Activated CD4-positive, alpha-beta memory T cell treated with anti-CD3 and anti-CD28 coated beads for 36 hours (primary cell): ENCODE measurements at regions not wholly inside any gene's neighbourhood (a gene's known extent, or its start where the extent isn't known, plus 50 kb on each side); places are given as distances from the start of the nearest gene placed in this dataset.

Experiments
- CTCF ChIA-PET: fragments of 350-600 bp; sonication (Branson Sonifier 250); formaldehyde crosslinking; loops from one replicate; lab custom pipeline; 2021; ENCODE audit warnings: antibody characterized with exemption, inconsistent platforms; lab: Charles Lee
- POLR2A ChIA-PET: fragments of 350-600 bp; sonication (Branson Sonifier 250); formaldehyde crosslinking; loops from one replicate; lab custom pipeline; 2021; ENCODE audit warnings: antibody characterized with exemption; lab: Charles Lee
- DNase-seq: peaks from one replicate; pipeline ENCODE4 v3.0.0-alpha.2; 2020
- H3K27ac Mint-ChIP-seq: one replicate; pipeline ENCODE4 v1.8.0; 2021; ENCODE audit warnings: mixed read lengths
- H3K27me3 Mint-ChIP-seq: one replicate; pipeline ENCODE4 v1.8.0; 2021; ENCODE audit warnings: mixed read lengths
- H3K36me3 Mint-ChIP-seq: one replicate; pipeline ENCODE4 v1.8.0; 2021; ENCODE audit warnings: mixed read lengths
- H3K4me1 Mint-ChIP-seq: one replicate; pipeline ENCODE4 v1.8.0; 2021; ENCODE audit warnings: low read depth, mixed read lengths
- H3K4me3 Mint-ChIP-seq: one replicate; pipeline ENCODE4 v1.8.0; 2021; ENCODE audit warnings: mild to moderate bottlenecking, mixed read lengths
- H3K9me3 Mint-ChIP-seq: one replicate; pipeline ENCODE4 v1.8.0; 2021; ENCODE audit warnings: mixed read lengths
- intact Hi-C: fragments of 100-400 bp; cut with micrococcal nuclease; formaldehyde crosslinking; loops from one replicate; pipeline ENCODE4 v1.15.1; 2023

- H3K27me3 Mint-ChIP-seq, result no peaks in the 10 kb centered on the region
- no peak overlapping the region for H3K4me3 Mint-ChIP-seq
- peaks cover 27% of the 10 kb centered on the region for H3K9me3 Mint-ChIP-seq
- intact Hi-C loops, result no loop called here
- H3K36me3 Mint-ChIP-seq, result no peaks in the 10 kb centered on the region
- no peak overlapping the region for H3K27ac Mint-ChIP-seq
- CTCF ChIA-PET, result no interaction called here
- POLR2A ChIA-PET, result no interaction called here
- no peak for DNase-seq
- no peaks in the 10 kb centered on the region for H3K4me1 Mint-ChIP-seq
Measured at GRCh38 chr11:37967635-37968034, 1369.6 kb upstream of the RAG2 start.

- Mint-ChIP-seq H3K4me3 (no peak overlapping the region), H3K4me1 (no peaks in the 10 kb centered on the region), H3K9me3 (peaks cover 29% of the 10 kb centered on the region), H3K27ac (no peak overlapping the region), H3K27me3 (no peaks in the 10 kb centered on the region), H3K36me3 (no peaks in the 10 kb centered on the region)
- ChIA-PET POLR2A (no interaction called here), CTCF (no interaction called here)
- intact Hi-C loops, result no loop called here
- no peak for DNase-seq
Measured at GRCh38 chr11:37963440-37963839, 1365.4 kb upstream of the RAG2 start.

GRCh38 chr11:37957717-37958116, 1359.7 kb upstream of the RAG2 start:
- Mint-ChIP-seq H3K9me3 (peaks cover 29% of the 10 kb centered on the region), H3K36me3 (no peaks in the 10 kb centered on the region), H3K4me3 (no peak overlapping the region), H3K4me1 (no peaks in the 10 kb centered on the region), H3K27ac (no peak overlapping the region), H3K27me3 (no peaks in the 10 kb centered on the region)
- ChIA-PET POLR2A (no interaction called here), CTCF (no interaction called here)
- intact Hi-C loops, result no loop called here
- no peak for DNase-seq

- no peaks in the 10 kb centered on the region for H3K4me1 Mint-ChIP-seq
- peaks cover 13% of the 10 kb centered on the region for H3K9me3 Mint-ChIP-seq
- H3K4me3 Mint-ChIP-seq, result no peak overlapping the region
- ChIA-PET CTCF (no interaction called here), POLR2A (no interaction called here)
- no peak for DNase-seq
- H3K27ac Mint-ChIP-seq, result no peak overlapping the region
- H3K27me3 Mint-ChIP-seq, result no peaks in the 10 kb centered on the region
- H3K36me3 Mint-ChIP-seq, result no peaks in the 10 kb centered on the region
- intact Hi-C loops, result no loop called here
Measured at GRCh38 chr11:37951996-37952395, 1354.0 kb upstream of the RAG2 start.

- ChIA-PET POLR2A (no interaction called here), CTCF (no interaction called here)
- H3K9me3 Mint-ChIP-seq, result peaks cover 22% of the 10 kb centered on the region
- no peak overlapping the region for H3K27ac Mint-ChIP-seq
- H3K27me3 Mint-ChIP-seq, result no peaks in the 10 kb centered on the region
- no peaks in the 10 kb centered on the region for H3K36me3 Mint-ChIP-seq
- intact Hi-C loops, result loop anchor here (5.0 kb wide), 2 partner anchors 844 to 1424 kb away; no protein-coding TSS in a partner anchor
- H3K4me1 Mint-ChIP-seq, result no peaks in the 10 kb centered on the region
- DNase-seq, result no peak
- no peak overlapping the region for H3K4me3 Mint-ChIP-seq
Measured at GRCh38 chr11:37948258-37948657, 1350.2 kb upstream of the RAG2 start.

GRCh38 chr11:37947821-37948220, 1349.8 kb upstream of the RAG2 start:
- H3K4me1 Mint-ChIP-seq, result no peaks in the 10 kb centered on the region
- intact Hi-C loops, result loop anchor here (5.0 kb wide), 2 partner anchors 844 to 1424 kb away; no protein-coding TSS in a partner anchor

GRCh38 chr11:37946155-37946766, 1348.2 kb upstream of the RAG2 start:
- Mint-ChIP-seq H3K9me3 (peaks cover 25% of the 10 kb centered on the region), H3K4me1 (no peaks in the 10 kb centered on the region), H3K27me3 (no peaks in the 10 kb centered on the region), H3K4me3 (no peak overlapping the region), H3K27ac (no peak overlapping the region), H3K36me3 (no peaks in the 10 kb centered on the region)
- intact Hi-C loops, result loop anchor here (5.0 kb wide), 2 partner anchors 846 to 1426 kb away; no protein-coding TSS in a partner anchor
- ChIA-PET CTCF (interaction anchor here (0.9 kb wide), 1 partner anchor 1429 kb away, joined by 4 read pairs; no protein-coding TSS in a partner anchor), POLR2A (no interaction called here)
- DNase-seq, result no peak

More at GRCh38 chr11:37947821-37948220, 1349.8 kb upstream of the RAG2 start:
- Mint-ChIP-seq H3K36me3 (no peaks in the 10 kb centered on the region), H3K4me3 (no peak overlapping the region), H3K9me3 (peaks cover 22% of the 10 kb centered on the region), H3K27me3 (no peaks in the 10 kb centered on the region), H3K27ac (no peak overlapping the region)
- ChIA-PET POLR2A (no interaction called here), CTCF (no interaction called here)
- DNase-seq, result no peak

- no peaks in the 10 kb centered on the region for H3K27me3 Mint-ChIP-seq
- H3K4me3 Mint-ChIP-seq, result no peak overlapping the region
- no peaks in the 10 kb centered on the region for H3K36me3 Mint-ChIP-seq
- ChIA-PET CTCF (no interaction called here), POLR2A (no interaction called here)
- DNase-seq, result no peak
- H3K27ac Mint-ChIP-seq, result no peak overlapping the region
- no peaks in the 10 kb centered on the region for H3K4me1 Mint-ChIP-seq
- peaks cover 18% of the 10 kb centered on the region for H3K9me3 Mint-ChIP-seq
- intact Hi-C loops, result no loop called here
Measured at GRCh38 chr11:37942081-37942480, 1344.0 kb upstream of the RAG2 start.

GRCh38 chr11:37929100-37929653, 1331.1 kb upstream of the RAG2 start:
- Mint-ChIP-seq H3K36me3 (no peaks in the 10 kb centered on the region), H3K9me3 (peaks cover 10% of the 10 kb centered on the region), H3K4me3 (no peak overlapping the region), H3K4me1 (no peaks in the 10 kb centered on the region), H3K27me3 (no peaks in the 10 kb centered on the region), H3K27ac (no peak overlapping the region)
- ChIA-PET POLR2A (no interaction called here), CTCF (no interaction called here)
- DNase-seq, result no peak
- intact Hi-C loops, result no loop called here

GRCh38 chr11:37926772-37927171, 1328.7 kb upstream of the RAG2 start:
- Mint-ChIP-seq H3K4me3 (no peak overlapping the region), H3K27me3 (no peaks in the 10 kb centered on the region), H3K27ac (no peak overlapping the region), H3K4me1 (no peaks in the 10 kb centered on the region), H3K36me3 (no peaks in the 10 kb centered on the region), H3K9me3 (peaks cover 12% of the 10 kb centered on the region)
- ChIA-PET CTCF (no interaction called here), POLR2A (no interaction called here)
- DNase-seq, result no peak
- intact Hi-C loops, result no loop called here

- H3K36me3 Mint-ChIP-seq, result no peaks in the 10 kb centered on the region
- H3K4me3 Mint-ChIP-seq, result no peak overlapping the region
- no peak overlapping the region for H3K27ac Mint-ChIP-seq
- H3K4me1 Mint-ChIP-seq, result no peaks in the 10 kb centered on the region
- no peak for DNase-seq
- H3K27me3 Mint-ChIP-seq, result no peaks in the 10 kb centered on the region
- CTCF ChIA-PET, result no interaction called here
- H3K9me3 Mint-ChIP-seq, result peaks cover 9% of the 10 kb centered on the region
- intact Hi-C loops, result no loop called here
- POLR2A ChIA-PET, result no interaction called here
Measured at GRCh38 chr11:37916331-37916730, 1318.3 kb upstream of the RAG2 start.

GRCh38 chr11:37914859-37915258, 1316.8 kb upstream of the RAG2 start:
- Mint-ChIP-seq H3K9me3 (peaks cover 12% of the 10 kb centered on the region), H3K4me3 (no peak overlapping the region)
- CTCF ChIA-PET, result no interaction called here

GRCh38 chr11:37908219-37908548, 1310.1 kb upstream of the RAG2 start:
- Mint-ChIP-seq H3K27ac (no peak overlapping the region), H3K4me3 (no peak overlapping the region), H3K4me1 (no peaks in the 10 kb centered on the region), H3K36me3 (no peaks in the 10 kb centered on the region), H3K27me3 (no peaks in the 10 kb centered on the region), H3K9me3 (peaks cover 17% of the 10 kb centered on the region)
- no peak for DNase-seq
- POLR2A ChIA-PET, result no interaction called here
- CTCF ChIA-PET, result no interaction called here
- intact Hi-C loops, result no loop called here

More at GRCh38 chr11:37914859-37915258, 1316.8 kb upstream of the RAG2 start:
- Mint-ChIP-seq H3K36me3 (no peaks in the 10 kb centered on the region), H3K4me1 (no peaks in the 10 kb centered on the region), H3K27me3 (no peaks in the 10 kb centered on the region), H3K27ac (no peak overlapping the region)
- POLR2A ChIA-PET, result no interaction called here
- no peak for DNase-seq
- intact Hi-C loops, result no loop called here
